ENCODE measurements at regions not wholly inside any gene's neighbourhood (a gene's known extent, or its start where the extent isn't known, plus 50 kb on each side); places are given as distances from the start of the nearest gene placed in this dataset.

GRCh38 chr13:29676941-29677452 lies 81.5 kb upstream of the SLC7A1 start:
- no peaks in the 10 kb centered on the region for H3K36me3 ChIP-seq
- H4K20me1 ChIP-seq (ENCODE audit: low read depth) = no peaks in the 10 kb centered on the region
- H3F3A ChIP-seq (ENCODE audit: low read depth) = no peaks in the 10 kb centered on the region
- H3K27ac Mint-ChIP-seq = no peak overlapping the region
- no peaks in the 10 kb centered on the region for H3K4me1 Mint-ChIP-seq
- H3K9ac ChIP-seq = no peak overlapping the region
- H3K27me3 Mint-ChIP-seq (ENCODE audit: insufficient read depth, low read depth) = peaks cover 8% of the 10 kb centered on the region
- no peaks in the 10 kb centered on the region for H3K9me3 ChIP-seq (ENCODE audit: low read depth)
- H3K9me3 Mint-ChIP-seq = no peaks in the 10 kb centered on the region
- no peaks in the 10 kb centered on the region for H3K4me1 ChIP-seq
- H3K4me3 ChIP-seq = no peak overlapping the region
- H3K27ac ChIP-seq = no peak overlapping the region
- H3K36me3 Mint-ChIP-seq = no peaks in the 10 kb centered on the region
- no peaks in the 10 kb centered on the region for H3K79me2 ChIP-seq (ENCODE audit: low read depth)
- no peak overlapping the region for H3K4me3 Mint-ChIP-seq
- H3K4me2 ChIP-seq = no peak overlapping the region
- H3K27me3 ChIP-seq = no peaks in the 10 kb centered on the region
- TF ChIP-seq EZH2phosphoT487 (IDR thresholded peaks at IDR 0.05) (no peak), EZH2 (IDR thresholded peaks at IDR 0.05) (no peak), CTCF (IDR thresholded peaks at IDR 0.05) (no peak)
- peak; percentile 7 for DNase-seq (ENCODE audit: low spot score)
- no peak overlapping the region for H2AFZ ChIP-seq (replicated peaks)

DNA sequence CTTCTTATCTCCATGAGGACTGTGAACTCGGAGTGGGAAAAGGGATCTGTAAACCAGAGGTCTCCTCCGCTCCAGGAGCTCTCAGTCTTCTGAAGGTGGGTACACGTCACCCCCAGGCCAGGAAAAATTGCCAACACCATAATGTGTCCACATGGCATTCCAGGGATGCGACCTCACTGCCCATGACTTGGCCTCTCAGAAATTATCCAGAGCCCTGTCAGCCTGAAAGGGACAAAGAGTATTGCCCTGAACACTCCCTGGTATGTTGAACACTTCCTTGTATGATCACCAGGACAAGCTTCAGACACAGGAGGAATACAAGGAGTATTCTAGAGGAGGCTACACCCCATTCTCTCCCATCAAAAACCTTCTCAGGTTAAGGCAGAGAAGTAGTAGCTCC lies 81.0 kb upstream of the SLC7A1 start:
- Histone ChIP-seq H3K27me3 (no peaks in the 10 kb centered on the region), H3K9ac (no peak overlapping the region), H3K79me2 (ENCODE audit: low read depth) (no peaks in the 10 kb centered on the region), H3K4me1 (no peaks in the 10 kb centered on the region), H4K20me1 (ENCODE audit: low read depth) (no peaks in the 10 kb centered on the region), H3K9me3 (ENCODE audit: low read depth) (no peaks in the 10 kb centered on the region), H3K36me3 (no peaks in the 10 kb centered on the region), H2AFZ (replicated peaks) (no peak overlapping the region), H3K27ac (no peak overlapping the region), H3K4me3 (no peak overlapping the region), H3K4me2 (no peak overlapping the region), H3F3A (ENCODE audit: low read depth) (no peaks in the 10 kb centered on the region)
- TF ChIP-seq EZH2phosphoT487 (IDR thresholded peaks at IDR 0.05) (no peak), EZH2 (IDR thresholded peaks at IDR 0.05) (no peak), CTCF (IDR thresholded peaks at IDR 0.05) (no peak)
- H3K27me3 Mint-ChIP-seq (ENCODE audit: insufficient read depth, low read depth) = peaks cover 8% of the 10 kb centered on the region
- no peak overlapping the region for H3K27ac Mint-ChIP-seq
- H3K9me3 Mint-ChIP-seq = no peaks in the 10 kb centered on the region
- H3K4me1 Mint-ChIP-seq = no peaks in the 10 kb centered on the region
- DNase-seq (ENCODE audit: low spot score) = no peak
- H3K36me3 Mint-ChIP-seq = no peaks in the 10 kb centered on the region
- no peak overlapping the region for H3K4me3 Mint-ChIP-seq

DNA sequence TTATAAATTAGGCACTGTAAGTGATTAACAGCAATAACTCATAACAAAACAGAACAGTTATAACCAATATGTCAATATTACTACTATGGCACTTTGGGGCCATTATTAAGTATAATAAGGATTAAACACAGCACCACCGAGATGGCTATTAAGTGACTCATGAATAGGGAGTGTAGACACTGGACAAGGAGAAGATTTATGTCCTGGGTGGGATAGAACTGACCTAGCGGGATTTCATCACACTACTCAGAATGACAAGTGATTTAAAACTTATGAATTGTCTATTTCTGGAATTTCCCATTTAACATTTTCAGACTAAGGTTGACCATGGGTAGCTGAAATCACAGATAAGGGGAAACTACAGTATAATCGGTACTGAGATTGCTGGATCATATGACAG lies 79.0 kb upstream of the SLC7A1 start:
- Mint-ChIP-seq H3K36me3 (no peaks in the 10 kb centered on the region), H3K9me3 (no peaks in the 10 kb centered on the region), H3K27me3 (ENCODE audit: insufficient read depth, low read depth) (peaks cover 6% of the 10 kb centered on the region), H3K4me3 (no peak overlapping the region), H3K4me1 (no peaks in the 10 kb centered on the region), H3K27ac (no peak overlapping the region)
- H2AFZ ChIP-seq (replicated peaks) = no peak overlapping the region
- DNase-seq (ENCODE audit: low spot score) = no peak
- TF ChIP-seq CTCF (IDR thresholded peaks at IDR 0.05) (no peak), EZH2phosphoT487 (IDR thresholded peaks at IDR 0.05) (no peak), EZH2 (IDR thresholded peaks at IDR 0.05) (no peak)
- no peak overlapping the region for H3K4me3 ChIP-seq
- no peaks in the 10 kb centered on the region for H3K79me2 ChIP-seq (ENCODE audit: low read depth)
- H4K20me1 ChIP-seq (ENCODE audit: low read depth) = no peaks in the 10 kb centered on the region
- no peaks in the 10 kb centered on the region for H3K27me3 ChIP-seq
- no peaks in the 10 kb centered on the region for H3K9me3 ChIP-seq (ENCODE audit: low read depth)
- H3K9ac ChIP-seq = no peak overlapping the region
- no peaks in the 10 kb centered on the region for H3K4me1 ChIP-seq
- no peaks in the 10 kb centered on the region for H3K36me3 ChIP-seq
- no peak overlapping the region for H3K27ac ChIP-seq
- H3K4me2 ChIP-seq = no peak overlapping the region
- H3F3A ChIP-seq (ENCODE audit: low read depth) = no peaks in the 10 kb centered on the region

Measured in neural progenitor cell (in vitro differentiated cells).